ENCODE measurements at regions not wholly inside any gene's neighbourhood (a gene's known extent, or its start where the extent isn't known, plus 50 kb on each side); places are given as distances from the start of the nearest gene placed in this dataset.

- TF ChIP-seq CAMTA2 (CRISPR knock-in tag; IDR thresholded peaks at IDR 0.05; ENCODE audit: borderline replicate concordance), result no peak
- TF ChIP-seq, protein P1, sequence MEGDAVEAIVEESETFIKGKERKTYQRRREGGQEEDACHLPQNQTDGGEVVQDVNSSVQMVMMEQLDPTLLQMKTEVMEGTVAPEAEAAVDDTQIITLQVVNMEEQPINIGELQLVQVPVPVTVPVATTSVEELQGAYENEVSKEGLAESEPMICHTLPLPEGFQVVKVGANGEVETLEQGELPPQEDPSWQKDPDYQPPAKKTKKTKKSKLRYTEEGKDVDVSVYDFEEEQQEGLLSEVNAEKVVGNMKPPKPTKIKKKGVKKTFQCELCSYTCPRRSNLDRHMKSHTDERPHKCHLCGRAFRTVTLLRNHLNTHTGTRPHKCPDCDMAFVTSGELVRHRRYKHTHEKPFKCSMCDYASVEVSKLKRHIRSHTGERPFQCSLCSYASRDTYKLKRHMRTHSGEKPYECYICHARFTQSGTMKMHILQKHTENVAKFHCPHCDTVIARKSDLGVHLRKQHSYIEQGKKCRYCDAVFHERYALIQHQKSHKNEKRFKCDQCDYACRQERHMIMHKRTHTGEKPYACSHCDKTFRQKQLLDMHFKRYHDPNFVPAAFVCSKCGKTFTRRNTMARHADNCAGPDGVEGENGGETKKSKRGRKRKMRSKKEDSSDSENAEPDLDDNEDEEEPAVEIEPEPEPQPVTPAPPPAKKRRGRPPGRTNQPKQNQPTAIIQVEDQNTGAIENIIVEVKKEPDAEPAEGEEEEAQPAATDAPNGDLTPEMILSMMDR (CRISPR knock-in tag; IDR thresholded peaks at IDR 0.05), result no peak
- TF ChIP-seq SP1 (IDR thresholded peaks at IDR 0.05), result no peak
- TF ChIP-seq SP1 (CRISPR knock-in tag; IDR thresholded peaks at IDR 0.05), result no peak
- no peak for TF ChIP-seq NFYB (CRISPR knock-in tag; IDR thresholded peaks at IDR 0.05)
- no peak for TF ChIP-seq HNRNPLL (IDR thresholded peaks at IDR 0.05; ENCODE audit: low read depth, low read length, poor library complexity, severe bottlenecking)
- TF ChIP-seq FOXJ3 (CRISPR knock-in tag; IDR thresholded peaks at IDR 0.05; ENCODE audit: borderline replicate concordance), result no peak
- no peak for TF ChIP-seq HINFP (CRISPR knock-in tag; IDR thresholded peaks at IDR 0.05; ENCODE audit: low read depth)
Measured at GRCh38 chr12:63321373-63321772, 170.4 kb upstream of the AVPR1A start.

All from HepG2 (cell line).